ENCODE measurements at regions not wholly inside any gene's neighbourhood (a gene's known extent, or its start where the extent isn't known, plus 50 kb on each side); places are given as distances from the start of the nearest gene placed in this dataset.
"Not testable (repeated sequence)": the region's sequence is repeated elsewhere in the genome, so short reads cannot be mapped to it uniquely, and the experiment has no call there.

DNA sequence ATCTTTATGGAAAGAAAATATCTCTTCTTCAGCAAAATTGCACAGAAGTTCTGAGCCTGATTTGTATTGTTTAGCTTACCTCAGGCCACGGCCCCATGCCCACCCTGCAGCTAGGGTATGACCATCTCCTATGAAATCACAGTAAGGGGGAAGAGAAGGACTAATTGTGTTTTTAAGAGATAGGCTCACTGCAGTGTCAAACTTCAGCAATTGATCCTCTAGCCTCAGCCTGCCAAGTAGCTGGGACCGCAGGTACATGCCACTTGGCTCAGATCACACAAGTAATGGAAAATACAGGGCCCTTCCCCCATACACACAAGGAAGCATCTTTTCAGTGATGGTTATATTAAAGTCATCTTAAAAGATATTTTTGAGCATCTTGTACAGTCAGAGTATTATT is 60.0 kb downstream of the DMAC1 start:
- no peak for DNase-seq (ENCODE audit: low read depth, low spot score)

DNA sequence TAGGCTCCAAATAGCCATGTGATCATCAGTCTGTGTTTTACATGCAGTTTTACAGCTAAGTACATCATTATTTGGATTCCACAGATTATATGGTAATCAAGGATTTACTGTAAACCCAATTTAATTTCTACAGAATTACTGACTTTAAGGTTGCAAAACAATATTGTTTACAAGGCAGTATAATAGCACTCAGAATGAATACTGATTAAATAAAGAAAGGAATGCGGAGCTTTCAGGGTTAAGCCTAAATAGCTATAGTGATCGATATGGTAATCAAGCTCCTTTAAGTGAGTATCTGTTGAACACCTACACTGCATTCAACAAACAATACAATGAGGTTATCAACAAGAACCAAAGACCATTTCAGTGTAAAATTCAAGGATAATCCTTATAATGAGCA is 64.3 kb downstream of the DMAC1 start:
- DNase-seq (ENCODE audit: low read depth, low spot score) = no peak

DNA sequence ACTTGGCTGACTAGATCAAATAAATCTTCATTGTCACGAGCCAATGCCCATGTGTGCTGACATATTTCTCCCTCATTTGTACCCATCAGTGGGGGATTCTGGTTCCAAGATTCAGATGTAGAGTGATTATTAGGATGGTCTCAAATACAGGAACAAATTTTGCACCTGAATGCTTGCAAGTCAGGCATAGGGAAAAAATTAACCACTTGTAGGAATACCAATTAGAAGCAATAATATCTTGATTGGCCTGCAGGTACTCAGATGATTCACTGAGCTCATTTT is 69.5 kb downstream of the DMAC1 start:
- DNase-seq (ENCODE audit: low read depth, low spot score) = no peak

DNA sequence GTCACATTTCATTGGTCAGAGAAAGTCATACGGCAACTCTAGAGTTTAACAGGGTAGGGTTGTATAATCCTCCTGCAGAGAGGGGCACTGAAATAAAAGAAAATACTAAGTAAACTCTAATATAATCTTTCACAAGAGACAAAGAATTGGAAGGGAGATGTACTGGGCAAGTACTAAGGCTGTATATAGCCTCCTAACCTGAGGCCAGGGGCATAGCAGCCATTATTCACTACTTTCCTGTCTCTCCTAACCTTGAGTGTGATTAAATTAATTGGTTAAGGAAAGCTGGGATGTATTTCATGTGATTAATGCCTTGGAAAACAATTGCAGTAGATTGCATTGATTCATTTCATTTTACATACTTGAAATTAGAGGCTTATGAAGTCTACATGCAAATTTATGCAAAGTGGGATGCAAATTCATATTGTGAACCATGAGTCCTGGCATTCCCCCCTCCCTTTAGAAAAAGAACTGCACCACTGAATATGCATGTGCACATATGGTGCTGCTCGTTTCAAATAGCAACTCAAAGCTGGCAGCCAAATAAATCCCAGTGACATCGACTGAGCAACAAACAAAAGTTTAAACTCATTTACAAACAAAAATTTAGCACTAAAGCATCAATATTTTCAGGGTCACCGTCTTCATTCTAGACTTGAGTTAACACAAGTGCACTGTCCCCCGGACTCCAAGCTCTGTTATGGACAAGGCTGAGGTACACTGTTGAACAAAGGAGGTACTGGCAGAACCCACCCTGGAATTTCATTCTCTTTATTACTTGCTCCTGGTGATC is 70.0 kb downstream of the DMAC1 start:
- no peak for DNase-seq (ENCODE audit: low read depth, low spot score)

- no peak for DNase-seq (ENCODE audit: low read depth, low spot score)
These were observed 78.3 kb downstream of the DMAC1 start for GRCh38 chr9:7721291-7721690.

GRCh38 chr9:7713088-7713487 is 86.5 kb downstream of the DMAC1 start:
- DNase-seq (ENCODE audit: low read depth, low spot score) = not testable (repeated sequence)

GRCh38 chr9:7710686-7711085 is 88.9 kb downstream of the DMAC1 start:
- no peak for DNase-seq (ENCODE audit: low read depth, low spot score)

DNA sequence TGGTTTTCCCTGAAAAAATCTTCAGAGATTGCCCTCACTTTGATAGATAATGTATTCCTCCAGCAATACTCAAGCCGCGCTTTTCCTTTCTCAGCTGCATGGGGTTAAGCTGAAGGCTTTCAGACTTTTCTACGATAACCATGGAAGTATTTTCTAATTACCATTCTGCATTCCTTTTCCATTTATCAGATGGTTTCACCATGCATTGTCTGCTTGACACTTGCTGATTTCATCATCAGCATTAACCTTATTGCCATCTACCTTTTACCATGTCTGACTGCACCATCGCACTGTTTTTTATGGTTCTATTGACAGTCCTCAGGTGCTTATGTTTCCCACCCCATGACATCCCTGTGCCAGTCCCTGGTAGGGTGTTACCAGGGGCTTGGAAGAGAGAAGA is 91.6 kb downstream of the DMAC1 start:
- DNase-seq (ENCODE audit: low read depth, low spot score) = no peak

DNA sequence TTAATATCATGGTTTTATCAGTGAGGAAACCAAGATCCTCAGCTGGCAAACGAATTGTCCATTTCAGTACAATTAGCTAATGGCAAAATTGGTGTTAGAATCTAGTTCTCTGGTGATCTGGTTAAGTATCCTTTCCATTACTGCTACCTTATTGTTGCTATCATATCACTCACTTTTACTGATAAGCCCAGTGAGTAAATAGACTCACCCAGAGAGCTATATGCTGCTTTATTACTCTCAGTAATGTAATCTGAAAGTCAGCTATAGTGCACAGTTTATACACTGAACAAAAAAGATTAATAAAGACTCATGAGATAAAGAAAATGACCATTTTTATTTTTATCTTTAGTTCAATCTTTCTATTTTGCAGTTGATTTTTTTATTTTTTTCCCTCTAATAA is 95.0 kb downstream of the DMAC1 start:
- DNase-seq (ENCODE audit: low read depth, low spot score) = no peak

GRCh38 chr9:7691909-7692308 is 107.7 kb downstream of the DMAC1 start:
- no peak for DNase-seq (ENCODE audit: low read depth, low spot score)

- no peak for DNase-seq (ENCODE audit: low read depth, low spot score)
These were observed 109.6 kb downstream of the DMAC1 start for GRCh38 chr9:7690014-7690413.

- DNase-seq (ENCODE audit: low read depth, low spot score) = no peak
These were observed 111.0 kb downstream of the DMAC1 start for GRCh38 chr9:7688626-7689025.

- DNase-seq (ENCODE audit: low read depth, low spot score) = no peak
These were observed 122.9 kb downstream of the DMAC1 start for GRCh38 chr9:7676609-7677156.

GRCh38 chr9:7671847-7672246 is 127.7 kb downstream of the DMAC1 start:
- no peak for DNase-seq (ENCODE audit: low read depth, low spot score)

GRCh38 chr9:7668541-7668940 is 131.0 kb downstream of the DMAC1 start:
- no peak for DNase-seq (ENCODE audit: low read depth, low spot score)

DNA sequence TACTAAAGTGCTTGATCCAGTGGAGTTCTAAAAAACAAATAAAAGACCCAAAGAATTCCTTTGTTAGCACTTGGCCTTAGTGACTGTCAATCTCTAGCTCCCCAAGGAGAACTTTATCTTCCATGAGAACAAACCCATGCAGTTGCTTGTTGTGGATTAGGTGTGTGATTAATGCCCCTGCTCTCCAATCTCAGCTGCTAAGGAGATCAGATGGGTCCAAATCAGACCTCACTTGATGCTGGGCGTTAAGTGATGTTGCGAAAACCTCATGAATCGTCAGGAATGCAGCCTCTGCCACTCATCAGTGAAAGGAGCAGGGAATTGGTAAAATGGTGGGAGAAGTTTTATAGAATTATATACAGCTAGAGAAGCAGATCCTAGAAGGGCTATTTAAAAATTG is 133.7 kb downstream of the DMAC1 start:
- DNase-seq (ENCODE audit: low read depth, low spot score) = no peak

DNA sequence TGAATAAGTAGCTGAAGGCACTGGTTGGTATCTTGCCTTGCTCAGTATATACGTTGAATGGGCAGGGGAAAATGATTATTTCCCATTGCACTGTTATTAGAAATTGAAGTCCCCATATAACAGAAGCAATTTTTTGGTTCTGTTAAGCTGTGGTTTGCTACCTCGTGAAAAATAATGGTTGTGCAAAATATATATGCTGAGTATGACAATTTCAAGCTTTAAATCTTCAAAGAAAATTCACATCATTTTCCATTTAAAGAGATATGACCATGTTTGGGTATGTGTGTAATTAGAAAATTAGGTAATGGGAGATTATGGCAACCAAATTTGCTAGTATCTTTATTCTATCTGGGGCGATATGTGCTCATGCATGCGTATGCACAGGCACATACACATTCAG is 139.8 kb downstream of the DMAC1 start:
- no peak for DNase-seq (ENCODE audit: low read depth, low spot score)

DNA sequence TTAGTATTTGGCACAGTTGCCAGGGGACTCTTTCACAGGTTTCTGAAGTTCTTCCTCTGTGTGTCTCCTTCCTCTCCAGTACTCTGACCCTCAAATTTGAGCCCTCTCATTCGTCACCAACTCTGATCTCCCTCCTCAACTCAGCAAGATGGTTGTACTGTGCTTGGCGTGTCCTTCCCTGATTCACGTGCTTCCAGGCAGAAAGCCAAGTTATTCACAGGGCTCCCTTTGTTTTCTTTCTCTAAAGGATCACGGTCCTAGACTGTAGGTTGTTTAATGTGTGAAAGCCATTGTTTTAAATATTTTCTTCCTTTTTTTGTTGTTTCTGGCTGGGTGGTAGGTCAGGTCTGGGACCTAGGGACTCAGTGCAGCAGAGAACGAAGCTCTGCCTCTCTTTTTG is 142.9 kb downstream of the DMAC1 start:
- no peak for DNase-seq (ENCODE audit: low read depth, low spot score)

GRCh38 chr9:7653262-7653661 is 146.3 kb downstream of the DMAC1 start:
- DNase-seq (ENCODE audit: low read depth, low spot score) = no peak

GRCh38 chr9:7640231-7640630 is 159.3 kb downstream of the DMAC1 start:
- no peak for DNase-seq (ENCODE audit: low read depth, low spot score)

DNA sequence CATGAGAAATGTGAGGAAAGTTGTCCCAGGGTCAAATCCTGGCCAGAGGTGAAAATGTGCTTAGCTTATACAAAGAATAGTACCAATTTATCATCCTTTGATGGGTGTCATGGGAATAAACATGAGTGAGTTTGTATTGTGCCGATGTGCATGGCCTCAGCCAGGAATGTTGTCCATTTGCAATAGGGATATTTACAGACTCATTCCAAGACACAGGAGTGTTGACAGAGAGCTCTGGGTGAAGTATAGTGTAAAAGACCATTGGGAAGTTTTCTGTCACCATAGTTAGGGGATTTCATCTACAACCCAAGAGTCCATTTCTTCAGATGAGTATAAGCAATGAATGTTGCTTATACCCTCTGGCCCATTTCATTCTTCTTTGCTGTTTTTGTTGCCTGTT is 160.1 kb downstream of the DMAC1 start:
- DNase-seq (ENCODE audit: low read depth, low spot score) = no peak

- no peak for DNase-seq (ENCODE audit: low read depth, low spot score)
These were observed 162.6 kb downstream of the DMAC1 start for GRCh38 chr9:7636838-7637467.

DNA sequence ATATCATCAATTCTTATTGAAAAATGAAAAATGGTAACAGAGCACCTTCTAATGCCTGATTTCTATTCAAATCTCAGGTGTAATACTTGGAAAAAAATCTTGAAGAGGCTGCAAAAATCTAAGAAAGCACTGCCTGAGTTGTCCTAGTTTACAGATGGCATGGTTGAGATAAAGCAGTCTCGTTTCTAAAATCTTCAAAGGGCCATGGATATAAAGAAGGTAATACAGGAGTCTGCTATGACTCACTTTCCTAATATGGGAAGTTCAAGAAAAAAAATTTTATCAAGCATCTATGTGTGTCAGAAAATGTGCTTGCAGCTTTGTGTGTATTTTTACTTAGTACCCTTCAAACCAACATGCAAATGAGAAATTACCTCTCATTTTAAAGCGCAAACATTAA is 163.3 kb downstream of the DMAC1 start:
- DNase-seq (ENCODE audit: low read depth, low spot score) = no peak
